ENCODE measurements at regions not wholly inside any gene's neighbourhood (a gene's known extent, or its start where the extent isn't known, plus 50 kb on each side); places are given as distances from the start of the nearest gene placed in this dataset.

GRCh38 chr4:110876866-110877265 is 254.0 kb upstream of the PITX2 start:
- SMC1A ChIA-PET (ENCODE audit: uncharacterized antibody, unreplicated experiment): no interaction called here
- POLR2A ChIA-PET: interaction anchor here (0.6 kb wide), 1 partner anchor 296 kb away, joined by 3 read pairs; no protein-coding TSS in a partner anchor
- no peak for ATAC-seq

More at GRCh38 chr4:110876866-110877265, 254.0 kb upstream of the PITX2 start:
- TF ChIP-seq TARDBP (IDR thresholded peaks at IDR 0.05; ENCODE audit: borderline replicate concordance) (no peak), NR2C1 (IDR thresholded peaks at IDR 0.05) (no peak), ETV6 (conservative IDR thresholded peaks at IDR 0.05 in 1 of 2, IDR thresholded peaks at IDR 0.05 in 1 of 2; ENCODE audit: borderline replicate concordance in 1 of 2, low read depth in 1 of 2) (no peak), NR2F1 (conservative IDR thresholded peaks at IDR 0.05) (no peak), PKNOX1 (IDR thresholded peaks at IDR 0.05) (no peak), ZNF622 (IDR thresholded peaks at IDR 0.05) (no peak), ZNF592 (IDR thresholded peaks at IDR 0.05) (no peak), POLR2AphosphoS2 (IDR thresholded peaks at IDR 0.05; ENCODE audit: low read depth, low read length) (no peak), STAT1 (conservative IDR thresholded peaks at IDR 0.05) (no peak)
- H2AFZ ChIP-seq (ENCODE audit: control insufficient read depth, low read depth, low read length): no peak overlapping the region
- in situ Hi-C loops (cut with MboI) (no loop called here), intact Hi-C loops (cut with micrococcal nuclease; ENCODE audit: unreplicated experiment) (no loop called here)
- H4K20me1 ChIP-seq (ENCODE audit: control insufficient read depth, insufficient read depth): no peaks in the 10 kb centered on the region
- H3K27me3 ChIP-seq (replicated peaks in 1 of 2; ENCODE audit: control insufficient read depth in 2 of 2, insufficient read depth in 2 of 2, low read length in 1 of 2): no peaks in the 10 kb centered on the region; a peak in 1 of 4 replicates
- no peak overlapping the region for H3K4me3 ChIP-seq
- FAIRE-seq: no peak
- H3K79me2 ChIP-seq (ENCODE audit: control insufficient read depth, insufficient read depth, low read length): no peaks in the 10 kb centered on the region
- ChIA-PET RAD21 (ENCODE audit: unreplicated experiment) (no interaction called here), CTCF (interaction anchor here (0.5 to 0.6 kb wide), 2 partner anchors 288 to 562 kb away, joined by 3 to 4 read pairs; no protein-coding TSS in a partner anchor)
- BruUV-seq (replicated peaks): no TSS peak
- no peak overlapping the region for H3K27ac ChIP-seq (ENCODE audit: control insufficient read depth, insufficient read depth)
- H3K9me3 ChIP-seq (replicated peaks; ENCODE audit: control insufficient read depth, insufficient read depth, low read length): no peaks in the 10 kb centered on the region
- H3K4me1 ChIP-seq (ENCODE audit: control insufficient read depth, insufficient read depth, low read length): no peaks in the 10 kb centered on the region
- no peaks in the 10 kb centered on the region for H3K36me3 ChIP-seq (ENCODE audit: control insufficient read depth in 2 of 2, insufficient read depth in 2 of 2, low read length in 1 of 2)
- no peak overlapping the region for H3K4me2 ChIP-seq (ENCODE audit: control insufficient read depth, insufficient read depth)
- H3K9ac ChIP-seq (ENCODE audit: control insufficient read depth, insufficient read depth, low read length): no peak overlapping the region
- DNase-seq (ENCODE audit: low read depth, low spot score): no peak
- WGBS (ENCODE audit: insufficient coverage, insufficient replicate concordance, low lambda C conversion rate, missing lambda C conversion rate): 11% methylated on average over 1 of the region's 1 CpG
